SK-N-SH (cell line): ENCODE measurements at regions not wholly inside any gene's neighbourhood (a gene's known extent, or its start where the extent isn't known, plus 50 kb on each side); places are given as distances from the start of the nearest gene placed in this dataset.

Source experiments
- FOXM1 ChIP-seq: IDR thresholded peaks from 2 replicates; pipeline ENCODE4 v1.4.0; 2012; ENCODE audit warnings: low read depth, mild to moderate bottlenecking
- JUND ChIP-seq: IDR thresholded peaks from 2 replicates; pipeline ENCODE4 v1.4.0; 2012

DNA sequence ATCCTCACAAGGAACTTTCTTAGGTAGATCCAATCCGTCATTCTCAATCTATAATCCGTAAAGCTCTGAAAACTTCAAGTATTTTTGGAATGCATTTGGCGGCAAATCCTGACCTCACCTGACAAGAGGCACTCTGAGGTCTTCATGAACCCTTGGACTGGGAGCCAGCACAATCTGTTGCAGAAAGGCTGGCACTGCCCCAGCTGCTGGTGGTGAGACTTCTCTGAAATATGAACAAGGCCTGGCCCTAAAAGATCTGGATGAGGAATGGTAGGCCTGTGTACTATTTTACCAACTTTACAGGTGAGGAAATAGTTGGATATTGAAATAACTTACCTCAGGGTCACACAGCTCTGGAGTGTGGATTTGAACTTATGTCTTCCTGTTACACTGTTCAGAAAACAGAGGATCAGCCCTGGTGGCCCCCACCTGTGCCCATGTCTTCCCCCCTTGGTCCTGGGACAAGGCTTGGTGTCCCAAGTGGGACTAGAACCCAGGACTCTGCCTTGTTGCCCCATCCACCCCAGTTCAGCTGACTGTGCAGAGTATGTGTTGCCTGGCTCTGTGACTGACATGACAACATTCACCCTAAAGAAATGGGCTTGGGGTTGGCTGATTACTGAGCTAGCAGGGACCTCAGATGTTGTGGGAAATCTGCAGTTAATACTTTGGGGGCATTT lies 471.4 kb downstream of the MN1 start:
- TF ChIP-seq JUND (no peak), FOXM1 (no peak)
